HUES64 (cell line): ENCODE measurements at regions not wholly inside any gene's neighbourhood (a gene's known extent, or its start where the extent isn't known, plus 50 kb on each side); places are given as distances from the start of the nearest gene placed in this dataset.

Experiments used
- H3K27ac ChIP-seq: 2 replicates; pipeline ENCODE4 v1.7.0; 2013; ENCODE audit warnings: low read depth, low read length, inconsistent platforms
- H3K27me3 ChIP-seq: 2 replicates; pipeline ENCODE4 v1.6.1; 2013; ENCODE audit warnings: mild to moderate bottlenecking, low read length; ENCODE audit not compliant: insufficient read depth
- H3K36me3 ChIP-seq: 2 replicates; pipeline ENCODE4 v1.6.1; 2013; ENCODE audit warnings: mild to moderate bottlenecking, low read length; ENCODE audit not compliant: insufficient read depth
- H3K4me1 ChIP-seq: 2 replicates; pipeline ENCODE4 v1.6.1; 2013; ENCODE audit warnings: mild to moderate bottlenecking, low read length, moderate library complexity; ENCODE audit not compliant: insufficient read depth
- H3K4me3 ChIP-seq: 2 replicates; pipeline ENCODE4 v1.5.1; 2013; ENCODE audit warnings: mild to moderate bottlenecking, low read length, moderate library complexity
- H3K9ac ChIP-seq: 2 replicates; pipeline ENCODE4 v1.6.1; 2013; ENCODE audit warnings: mild to moderate bottlenecking, low read depth, low read length
- H3K9me3 ChIP-seq: 2 replicates; pipeline ENCODE4 v1.6.1; 2013; ENCODE audit warnings: low read depth, low read length; ENCODE audit not compliant: insufficient read depth
- WGBS: fragments of 150-250, 120-280 bp; methylation state at CpG from one replicate; pipeline ENCODE4 v1.1.7; 2013; ENCODE audit warnings: missing lambda C conversion rate; 5-methylcytosine and 5-hydroxymethylcytosine counted together

GRCh38 chr9:103757062-103757461 is 337.0 kb upstream of the SMC2 start:
- Histone ChIP-seq H3K9me3 (peaks cover 56% of the 10 kb centered on the region), H3K27me3 (no peaks in the 10 kb centered on the region), H3K9ac (no peak overlapping the region), H3K36me3 (no peaks in the 10 kb centered on the region), H3K27ac (no peak overlapping the region), H3K4me1 (no peaks in the 10 kb centered on the region), H3K4me3 (no peak overlapping the region)
- WGBS: 61% methylated on average over 3 of the region's 3 CpGs

GRCh38 chr9:103761466-103761865 is 332.6 kb upstream of the SMC2 start:
- no peak overlapping the region for H3K9ac ChIP-seq
- WGBS: no CpG with 5 or more reads among the region's 2 CpGs
- no peak overlapping the region for H3K4me3 ChIP-seq

GRCh38 chr9:103789686-103790085 is 304.4 kb upstream of the SMC2 start:
- H3K9me3 ChIP-seq: peaks cover 55% of the 10 kb centered on the region
- H3K27ac ChIP-seq: no peak overlapping the region
- 60% methylated on average over 1 of the region's 2 CpGs for WGBS
- no peak overlapping the region for H3K9ac ChIP-seq
- no peaks in the 10 kb centered on the region for H3K36me3 ChIP-seq
- no peaks in the 10 kb centered on the region for H3K4me1 ChIP-seq
- H3K4me3 ChIP-seq: no peak overlapping the region
- H3K27me3 ChIP-seq: no peaks in the 10 kb centered on the region

More at GRCh38 chr9:103761466-103761865, 332.6 kb upstream of the SMC2 start:
- no peaks in the 10 kb centered on the region for H3K4me1 ChIP-seq
- H3K27me3 ChIP-seq: no peaks in the 10 kb centered on the region
- peaks cover 77% of the 10 kb centered on the region for H3K9me3 ChIP-seq
- H3K36me3 ChIP-seq: no peaks in the 10 kb centered on the region
- H3K27ac ChIP-seq: no peak overlapping the region

GRCh38 chr9:103798620-103799019 is 295.5 kb upstream of the SMC2 start:
- no peaks in the 10 kb centered on the region for H3K4me1 ChIP-seq
- H3K4me3 ChIP-seq: no peak overlapping the region
- no peak overlapping the region for H3K9ac ChIP-seq
- 28% methylated on average over 1 of the region's 1 CpG for WGBS
- no peaks in the 10 kb centered on the region for H3K27me3 ChIP-seq
- no peaks in the 10 kb centered on the region for H3K36me3 ChIP-seq
- no peak overlapping the region for H3K27ac ChIP-seq
- peaks cover 56% of the 10 kb centered on the region for H3K9me3 ChIP-seq

GRCh38 chr9:103799959-103800358 is 294.1 kb upstream of the SMC2 start:
- Histone ChIP-seq H3K4me3 (no peak overlapping the region), H3K27ac (no peak overlapping the region), H3K4me1 (no peaks in the 10 kb centered on the region), H3K36me3 (no peaks in the 10 kb centered on the region), H3K9me3 (peaks cover 60% of the 10 kb centered on the region), H3K27me3 (no peaks in the 10 kb centered on the region), H3K9ac (no peak overlapping the region)
- 60% methylated on average over 1 of the region's 1 CpG for WGBS

DNA sequence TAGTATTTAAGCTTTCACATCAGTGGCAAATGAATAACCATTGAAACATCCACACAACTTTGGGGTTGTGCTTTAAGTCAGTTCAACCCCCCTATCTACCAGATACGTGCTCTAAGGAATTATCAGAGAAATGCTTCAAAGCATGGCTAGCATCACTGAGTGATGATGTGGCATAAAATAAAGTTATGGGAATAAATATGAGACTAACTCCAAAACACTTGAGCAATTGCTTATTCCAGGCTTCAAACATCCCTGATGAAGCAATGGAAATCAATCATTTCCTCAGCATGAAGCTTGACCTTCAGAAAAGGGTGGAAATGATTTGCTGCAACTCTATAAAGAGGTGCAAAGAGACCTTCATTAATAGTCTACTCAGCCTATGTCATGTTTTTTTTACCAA is 292.0 kb upstream of the SMC2 start:
- H3K9ac ChIP-seq: no peak overlapping the region
- H3K36me3 ChIP-seq: no peaks in the 10 kb centered on the region
- no peak overlapping the region for H3K27ac ChIP-seq
- no peaks in the 10 kb centered on the region for H3K27me3 ChIP-seq
- no peaks in the 10 kb centered on the region for H3K4me1 ChIP-seq
- H3K9me3 ChIP-seq: peaks cover 46% of the 10 kb centered on the region
- no peak overlapping the region for H3K4me3 ChIP-seq
- WGBS: 83% methylated on average over 1 of the region's 1 CpG

DNA sequence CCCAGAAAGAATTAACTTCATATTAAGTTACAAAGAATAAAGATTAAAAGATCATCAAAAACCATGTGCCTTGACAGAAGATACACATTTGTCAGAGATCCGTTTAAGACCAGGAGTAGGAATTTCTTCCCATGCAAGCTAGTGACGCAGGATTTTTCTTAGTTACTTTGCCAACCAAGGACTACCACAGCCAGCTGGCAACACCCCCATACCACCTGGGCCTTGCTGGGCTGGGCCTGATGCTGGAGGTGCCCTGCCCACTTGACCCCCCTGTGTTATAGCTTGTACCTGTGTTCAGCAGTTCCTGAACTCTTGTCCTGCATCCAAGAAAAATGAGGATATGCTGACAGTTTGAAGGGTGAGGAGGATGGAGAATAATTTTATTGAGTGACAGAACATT is 290.9 kb upstream of the SMC2 start:
- 97% methylated on average over 2 of the region's 2 CpGs for WGBS
- peaks cover 49% of the 10 kb centered on the region for H3K9me3 ChIP-seq

DNA sequence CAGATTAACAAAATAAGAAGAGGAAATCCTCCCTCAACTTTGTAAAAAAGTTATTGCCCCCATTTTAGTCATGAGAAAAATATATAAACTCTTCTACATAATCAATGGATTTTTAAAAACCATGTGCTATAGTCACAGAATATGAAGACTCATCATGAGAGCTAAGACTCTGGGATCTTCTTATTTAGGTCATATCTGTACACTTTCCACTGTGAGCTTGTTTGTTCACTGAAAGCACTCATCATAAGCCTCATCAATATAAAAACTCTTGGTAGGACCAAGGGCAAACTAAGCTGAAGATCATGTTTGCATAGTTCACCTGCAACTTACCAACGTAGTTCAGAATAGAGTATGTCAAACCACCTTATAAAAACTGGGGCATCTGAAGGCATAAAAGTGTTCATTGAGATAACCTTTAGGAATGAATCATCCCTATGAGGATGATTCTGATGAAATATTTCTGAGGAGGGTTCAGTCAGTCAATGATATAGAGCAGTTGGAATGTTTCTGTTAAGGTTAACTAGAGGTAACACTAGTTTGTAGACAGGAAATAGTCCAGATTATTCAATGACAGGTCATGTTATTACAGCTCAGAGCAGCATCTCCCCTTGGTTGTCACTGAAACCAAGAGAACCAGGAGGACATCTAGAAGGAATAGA is 289.9 kb upstream of the SMC2 start:
- Histone ChIP-seq H3K4me3 (no peak overlapping the region), H3K27ac (no peak overlapping the region), H3K9me3 (peaks cover 48% of the 10 kb centered on the region), H3K27me3 (no peaks in the 10 kb centered on the region), H3K36me3 (no peaks in the 10 kb centered on the region), H3K9ac (no peak overlapping the region), H3K4me1 (no peaks in the 10 kb centered on the region)
- 77% methylated on average over 1 of the region's 1 CpG for WGBS

More for the DNA sequence above, 290.9 kb upstream of the SMC2 start:
- H3K4me1 ChIP-seq: no peaks in the 10 kb centered on the region
- no peak overlapping the region for H3K4me3 ChIP-seq
- no peak overlapping the region for H3K9ac ChIP-seq
- no peaks in the 10 kb centered on the region for H3K27me3 ChIP-seq
- H3K36me3 ChIP-seq: no peaks in the 10 kb centered on the region
- no peak overlapping the region for H3K27ac ChIP-seq

GRCh38 chr9:103809745-103810144 is 284.4 kb upstream of the SMC2 start:
- Histone ChIP-seq H3K27ac (no peak overlapping the region), H3K4me1 (no peaks in the 10 kb centered on the region), H3K4me3 (no peak overlapping the region), H3K9ac (no peak overlapping the region), H3K27me3 (no peaks in the 10 kb centered on the region), H3K36me3 (no peaks in the 10 kb centered on the region), H3K9me3 (peaks cover 41% of the 10 kb centered on the region)
- WGBS: 100% methylated on average over 1 of the region's 3 CpGs

DNA sequence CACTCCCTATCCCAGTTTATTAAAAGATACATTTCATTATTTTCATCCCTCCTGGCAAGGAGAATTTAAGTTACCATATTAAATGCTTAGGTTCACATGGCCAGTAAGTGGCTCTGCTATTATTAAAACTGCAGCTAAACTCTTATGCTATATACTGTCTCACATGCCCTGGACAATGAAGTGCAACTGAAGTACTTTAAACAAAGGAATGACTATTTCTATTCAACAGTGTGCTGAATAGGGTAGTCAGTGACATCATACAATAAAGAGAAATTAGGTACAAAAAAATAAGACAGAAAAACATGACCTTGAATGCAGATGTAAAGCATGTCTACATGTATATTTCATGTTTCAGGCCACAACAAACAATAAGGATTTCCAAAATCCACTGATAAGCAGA is 282.6 kb upstream of the SMC2 start:
- Histone ChIP-seq H3K27ac (no peak overlapping the region), H3K4me3 (no peak overlapping the region)

GRCh38 chr9:103816146-103816545 is 278.0 kb upstream of the SMC2 start:
- no peak overlapping the region for H3K27ac ChIP-seq
- H3K4me3 ChIP-seq: no peak overlapping the region
- H3K36me3 ChIP-seq: no peaks in the 10 kb centered on the region
- peaks cover 53% of the 10 kb centered on the region for H3K9me3 ChIP-seq
- H3K27me3 ChIP-seq: no peaks in the 10 kb centered on the region
- no peaks in the 10 kb centered on the region for H3K4me1 ChIP-seq
- H3K9ac ChIP-seq: no peak overlapping the region
- WGBS: 86% methylated on average over 3 of the region's 4 CpGs

More for the DNA sequence above, 282.6 kb upstream of the SMC2 start:
- Histone ChIP-seq H3K4me1 (no peaks in the 10 kb centered on the region), H3K9me3 (peaks cover 50% of the 10 kb centered on the region), H3K36me3 (no peaks in the 10 kb centered on the region), H3K27me3 (no peaks in the 10 kb centered on the region), H3K9ac (no peak overlapping the region)

- no peaks in the 10 kb centered on the region for H3K36me3 ChIP-seq
- H3K27ac ChIP-seq: no peak overlapping the region
- WGBS: 100% methylated on average over 1 of the region's 1 CpG
- no peaks in the 10 kb centered on the region for H3K27me3 ChIP-seq
- H3K9me3 ChIP-seq: peaks cover 62% of the 10 kb centered on the region
- H3K9ac ChIP-seq: no peak overlapping the region
- no peaks in the 10 kb centered on the region for H3K4me1 ChIP-seq
- no peak overlapping the region for H3K4me3 ChIP-seq
Observed at GRCh38 chr9:103819936-103820335, 274.2 kb upstream of the SMC2 start.
